Epithelial cell of proximal tubule (primary cell): ENCODE measurements at regions not wholly inside any gene's neighbourhood (a gene's known extent, or its start where the extent isn't known, plus 50 kb on each side); places are given as distances from the start of the nearest gene placed in this dataset.

Experiments
- DNase-seq: peaks from one replicate; pipeline ENCODE4 v3.0.0-alpha.2; 2011; ENCODE audit warnings: low read depth
- H3K4me3 ChIP-seq: 2 replicates; pipeline ENCODE4 v1.5.1; 2011; ENCODE audit warnings: low read depth, mild to moderate bottlenecking, low read length
- CTCF ChIP-seq: conservative IDR thresholded peaks from 2 replicates; pipeline ENCODE4 v1.5.1; 2012; ENCODE audit warnings: low read depth, mild to moderate bottlenecking, low read length

DNA sequence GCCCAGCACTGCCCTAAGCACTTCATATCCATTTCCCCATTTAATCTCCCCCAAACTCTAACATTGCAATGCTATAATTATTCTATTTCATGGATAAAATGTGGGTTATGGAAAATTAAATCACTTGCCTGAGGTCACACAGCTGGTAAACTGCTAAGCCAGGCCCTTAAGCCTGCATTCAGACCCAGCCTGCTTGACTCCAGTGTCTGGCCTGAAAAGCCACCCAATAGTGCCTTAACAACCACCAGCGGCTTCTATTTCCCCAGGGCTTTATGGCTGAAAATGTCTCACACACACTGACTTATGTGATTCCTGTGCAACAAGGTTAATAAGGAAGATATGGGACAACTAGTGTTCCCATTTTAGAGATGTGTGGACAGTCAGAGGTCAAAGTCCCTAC lies 178.5 kb upstream of the SNX19 start:
- H3K4me3 ChIP-seq = no peak overlapping the region
- no peak for TF ChIP-seq CTCF
- no peak for DNase-seq

GRCh38 chr11:131095511-131096185 lies 179.4 kb upstream of the SNX19 start:
- TF ChIP-seq CTCF = no peak
- H3K4me3 ChIP-seq = no peak overlapping the region
- DNase-seq = peak; percentile 3

DNA sequence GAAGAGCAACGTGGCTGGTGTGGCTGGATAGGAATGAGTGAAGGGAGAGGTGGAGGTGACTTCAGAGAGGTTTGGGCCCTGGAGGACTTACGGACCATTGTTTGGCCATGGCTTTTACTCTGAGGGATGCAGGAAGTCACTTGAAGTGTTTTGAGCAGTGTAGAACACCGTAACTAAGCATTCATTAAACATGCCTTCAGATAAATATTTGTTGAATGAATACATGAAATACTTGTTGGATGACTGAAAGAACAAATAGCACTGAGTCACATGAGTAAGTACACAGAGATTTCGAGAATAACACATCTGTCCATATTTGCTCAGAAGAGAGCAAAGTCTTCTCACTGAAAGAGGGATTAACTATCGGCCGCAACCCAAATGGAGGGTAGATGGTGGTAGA lies 182.7 kb upstream of the SNX19 start:
- DNase-seq = no peak

DNA sequence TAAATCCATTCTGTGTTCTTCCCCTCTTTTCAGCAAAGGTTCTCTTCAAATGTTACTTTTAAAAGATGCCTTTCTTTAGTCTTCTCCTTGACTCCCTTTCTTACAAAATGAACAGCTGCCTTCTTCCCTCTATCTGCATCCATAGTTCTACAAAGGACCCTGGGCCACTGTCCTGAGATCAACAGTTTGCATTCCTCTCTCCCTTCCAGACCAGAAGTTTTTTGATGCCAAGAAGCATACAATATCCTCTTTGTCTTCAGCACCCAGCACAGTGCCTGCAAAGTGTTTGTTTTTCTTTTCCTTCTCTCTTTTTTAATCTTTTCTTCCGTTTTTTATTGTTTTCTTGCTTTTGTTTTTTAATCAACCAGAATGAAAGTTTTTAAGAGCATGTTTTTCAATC lies 183.5 kb upstream of the SNX19 start:
- DNase-seq = no peak
- no peak overlapping the region for H3K4me3 ChIP-seq
- TF ChIP-seq CTCF = no peak

More for the DNA sequence above, 182.7 kb upstream of the SNX19 start:
- TF ChIP-seq CTCF = no peak
- H3K4me3 ChIP-seq = no peak overlapping the region

- DNase-seq = no peak
- no peak for TF ChIP-seq CTCF
- H3K4me3 ChIP-seq = no peak overlapping the region
Observed at GRCh38 chr11:131108760-131109159, 192.5 kb upstream of the SNX19 start.

- DNase-seq = no peak
- no peak for TF ChIP-seq CTCF
- H3K4me3 ChIP-seq = no peak overlapping the region
Observed at GRCh38 chr11:131109257-131109656, 193.0 kb upstream of the SNX19 start.

DNA sequence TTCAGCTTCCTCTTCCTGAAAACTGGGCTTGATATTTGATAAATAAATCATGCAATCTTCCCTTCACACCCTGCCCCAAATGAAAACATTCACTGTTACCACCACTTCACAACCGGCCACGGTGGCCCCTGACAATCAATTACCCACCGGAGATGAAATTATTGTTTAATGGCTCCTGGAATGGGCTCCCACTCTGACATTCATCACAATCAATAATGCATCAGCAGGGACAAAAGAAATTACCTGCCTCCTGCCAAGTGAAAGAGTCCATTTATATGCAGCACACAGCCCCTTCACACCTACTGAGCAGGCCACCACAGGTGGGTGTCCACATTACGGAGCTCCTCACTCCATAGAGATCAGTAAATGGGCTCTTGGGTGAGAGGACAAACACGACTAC lies 193.5 kb upstream of the SNX19 start:
- no peak for DNase-seq
- no peak for TF ChIP-seq CTCF
- no peak overlapping the region for H3K4me3 ChIP-seq
